GM23248 (cell line): ENCODE measurements at regions not wholly inside any gene's neighbourhood (a gene's known extent, or its start where the extent isn't known, plus 50 kb on each side); places are given as distances from the start of the nearest gene placed in this dataset.

Experiments used
- DNase-seq: peaks from one replicate; pipeline ENCODE4 v3.0.0-alpha.2; 2015
- H2AFZ ChIP-seq: fragments of 200-600 bp; sonication (generic); 2 replicates; pipeline ENCODE4 v1.6.1; 2016; ENCODE audit warnings: antibody characterized with exemption
- H3F3A ChIP-seq: fragments of 200-600 bp; sonication (generic); 2 replicates; pipeline ENCODE4 v1.6.1; 2016; ENCODE audit warnings: mild to moderate bottlenecking, antibody characterized with exemption, mixed run types; ENCODE audit not compliant: insufficient read depth
- H3K27ac ChIP-seq: fragments of 200-600 bp; sonication (generic); 2 replicates; pipeline ENCODE4 v1.5.1; 2016; ENCODE audit warnings: mild to moderate bottlenecking
- H3K27me3 ChIP-seq: fragments of 200-600 bp; sonication (generic); replicated peaks from 2 replicates; pipeline ENCODE4 v1.6.1; 2016; ENCODE audit warnings: mild to moderate bottlenecking; ENCODE audit not compliant: insufficient read depth
- H3K36me3 ChIP-seq: fragments of 200-600 bp; sonication (generic); 2 replicates; pipeline ENCODE4 v1.6.1; 2016; ENCODE audit warnings: low read depth, mild to moderate bottlenecking
- H3K4me1 ChIP-seq: fragments of 200-600 bp; sonication (generic); 2 replicates; pipeline ENCODE4 v1.6.1; 2016; ENCODE audit warnings: mild to moderate bottlenecking; ENCODE audit not compliant: insufficient read depth
- H3K4me2 ChIP-seq: fragments of 200-600 bp; sonication (generic); one replicate; pipeline ENCODE4 v1.6.1; 2016; ENCODE audit warnings: mild to moderate bottlenecking; ENCODE audit not compliant: unreplicated experiment
- H3K4me3 ChIP-seq: fragments of 200-600 bp; sonication (generic); 2 replicates; pipeline ENCODE4 v1.5.1; 2016; ENCODE audit warnings: mild to moderate bottlenecking
- H3K79me2 ChIP-seq: fragments of 200-600 bp; sonication (generic); 2 replicates; pipeline ENCODE4 v1.6.1; 2016; ENCODE audit warnings: mild to moderate bottlenecking; ENCODE audit not compliant: insufficient read depth
- H3K9ac ChIP-seq: fragments of 200-600 bp; sonication (generic); 2 replicates; pipeline ENCODE4 v1.6.1; 2016; ENCODE audit warnings: mild to moderate bottlenecking
- H3K9me2 ChIP-seq: fragments of 200-600 bp; sonication (generic); 2 replicates; pipeline ENCODE4 v1.6.1; 2016; ENCODE audit warnings: mixed run types, mild to moderate bottlenecking, moderate library complexity; ENCODE audit not compliant: insufficient read depth
- H3K9me3 ChIP-seq: fragments of 200-600 bp; sonication (generic); one replicate; pipeline ENCODE4 v1.6.1; 2017; ENCODE audit warnings: low read depth
- H4K20me1 ChIP-seq: fragments of 200-600 bp; sonication (generic); 2 replicates; pipeline ENCODE4 v1.6.0; 2016; ENCODE audit not compliant: insufficient read depth
- EZH2 ChIP-seq: fragments of 200-600 bp; sonication (generic); IDR thresholded peaks from 2 replicates; pipeline ENCODE4 v1.6.1; 2018; ENCODE audit warnings: antibody characterized with exemption, mild to moderate bottlenecking; ENCODE audit not compliant: insufficient read depth, poor library complexity, severe bottlenecking
- EZH2phosphoT487 ChIP-seq: fragments of 200-600 bp; sonication (generic); IDR thresholded peaks from 2 replicates; pipeline ENCODE4 v1.6.1; 2018; ENCODE audit warnings: antibody characterized with exemption, moderate library complexity, mild to moderate bottlenecking, low read depth; ENCODE audit not compliant: insufficient read depth
- WGBS, 2 experiments: methylation state at CpG; one replicate each; pipeline ENCODE4 v1.1.6; 2015 to 2017; ENCODE audit warnings: low lambda C conversion rate in 2 of 2, low coverage in 1 of 2; ENCODE audit errors: missing lambda C conversion rate in 2 of 2; 5-methylcytosine and 5-hydroxymethylcytosine counted together
- in situ Hi-C: fragments of 300-500 bp; cut with MboI; formaldehyde crosslinking; loops from 2 replicates; pipeline ENCODE4 v1.15.0; 2020

GRCh38 chr12:43148691-43149090 lies 403.3 kb downstream of the ADAMTS20 start:
- H3K27ac ChIP-seq: no peak overlapping the region
- peak; percentile 22 for DNase-seq
- in situ Hi-C loops: no loop called here
- H3K27me3 ChIP-seq: no peaks in the 10 kb centered on the region
- TF ChIP-seq EZH2phosphoT487 (no peak), EZH2 (no peak)
- no peaks in the 10 kb centered on the region for H3K36me3 ChIP-seq
- no peaks in the 10 kb centered on the region for H3K9me3 ChIP-seq
- no peak overlapping the region for H3K4me2 ChIP-seq
- WGBS, 2 experiments: 94 to 95% methylated on average over 2 of the region's 2 CpGs
- no peaks in the 10 kb centered on the region for H4K20me1 ChIP-seq
- H3K4me3 ChIP-seq: no peak overlapping the region
- no peak overlapping the region for H3K9ac ChIP-seq
- H3K4me1 ChIP-seq: peaks cover 39% of the 10 kb centered on the region
- H2AFZ ChIP-seq: no peak overlapping the region
- H3F3A ChIP-seq: peaks cover 20% of the 10 kb centered on the region
- H3K9me2 ChIP-seq: no peaks in the 10 kb centered on the region
- no peaks in the 10 kb centered on the region for H3K79me2 ChIP-seq

DNA sequence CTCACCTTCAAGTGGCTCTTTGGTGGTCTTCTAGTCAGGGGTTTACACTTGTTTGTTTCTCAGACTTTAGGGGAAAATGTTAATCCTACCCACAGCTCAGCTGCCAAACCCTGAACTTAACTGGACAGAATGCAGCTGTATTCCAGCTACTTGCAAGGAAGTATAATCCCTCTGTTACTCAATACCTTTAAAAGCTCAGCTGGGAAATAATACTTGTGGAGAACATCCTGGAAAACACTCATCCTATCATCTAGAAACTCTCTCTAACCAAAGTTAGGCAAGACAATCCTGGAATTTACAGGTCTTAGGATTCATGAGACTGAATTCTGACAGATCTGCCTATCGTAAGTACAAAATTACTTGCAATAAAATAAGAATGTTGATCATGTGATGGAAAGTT lies 404.1 kb downstream of the ADAMTS20 start:
- no peaks in the 10 kb centered on the region for H3K9me2 ChIP-seq
- H3K4me2 ChIP-seq: no peak overlapping the region
- no peak overlapping the region for H2AFZ ChIP-seq
- in situ Hi-C loops: no loop called here
- H3K9ac ChIP-seq: no peak overlapping the region
- no peak for TF ChIP-seq EZH2phosphoT487
- TF ChIP-seq EZH2: no peak
- H3F3A ChIP-seq: peaks cover 20% of the 10 kb centered on the region
- no peaks in the 10 kb centered on the region for H3K36me3 ChIP-seq
- no peak overlapping the region for H3K27ac ChIP-seq
- H4K20me1 ChIP-seq: no peaks in the 10 kb centered on the region
- H3K4me3 ChIP-seq: no peak overlapping the region
- no peaks in the 10 kb centered on the region for H3K79me2 ChIP-seq
- peak; percentile 5 for DNase-seq
- 95 to 100% methylated on average over 1 of the region's 1 CpG for WGBS, 2 experiments
- H3K4me1 ChIP-seq: peaks cover 39% of the 10 kb centered on the region
- H3K27me3 ChIP-seq: no peaks in the 10 kb centered on the region
- no peaks in the 10 kb centered on the region for H3K9me3 ChIP-seq

DNA sequence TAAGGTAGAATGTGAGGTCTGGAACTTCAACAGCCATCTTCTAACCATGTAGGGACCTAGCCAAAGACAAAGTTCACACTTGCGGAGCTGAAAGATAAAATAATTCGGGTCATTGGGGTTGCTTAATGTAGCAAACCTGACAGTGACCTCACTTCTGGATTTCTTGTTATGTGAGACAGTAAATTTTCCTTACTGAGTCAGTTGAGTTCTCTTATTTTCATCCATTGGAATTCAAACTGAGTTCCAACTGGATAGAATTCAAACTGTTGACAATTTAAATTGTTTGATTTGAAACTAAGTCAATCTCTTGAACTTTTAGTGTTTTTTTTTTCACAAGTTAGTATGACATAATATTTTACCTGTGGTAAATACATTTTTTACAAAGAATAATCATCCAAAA lies 406.5 kb downstream of the ADAMTS20 start:
- Histone ChIP-seq H3K36me3 (no peaks in the 10 kb centered on the region), H3K4me3 (no peak overlapping the region), H3K27ac (no peak overlapping the region), H3K9ac (no peak overlapping the region), H3K4me1 (peaks cover 22% of the 10 kb centered on the region), H3K79me2 (no peaks in the 10 kb centered on the region), H4K20me1 (no peaks in the 10 kb centered on the region), H3K9me2 (no peaks in the 10 kb centered on the region), H3K27me3 (no peaks in the 10 kb centered on the region), H3F3A (peaks cover 3% of the 10 kb centered on the region), H3K4me2 (no peak overlapping the region), H3K9me3 (no peaks in the 10 kb centered on the region), H2AFZ (no peak overlapping the region)
- TF ChIP-seq EZH2phosphoT487 (no peak), EZH2 (no peak)
- peak; percentile 30 for DNase-seq
- in situ Hi-C loops: no loop called here
- 34 to 48% methylated on average over 2 of the region's 2 CpGs for WGBS, 2 experiments

GRCh38 chr12:43143278-43143677 lies 408.7 kb downstream of the ADAMTS20 start:
- DNase-seq: no peak
- H3K9me3 ChIP-seq: no peaks in the 10 kb centered on the region
- no peak overlapping the region for H2AFZ ChIP-seq
- H3K27me3 ChIP-seq: no peaks in the 10 kb centered on the region
- no peak overlapping the region for H3K4me2 ChIP-seq
- H4K20me1 ChIP-seq: no peaks in the 10 kb centered on the region
- H3F3A ChIP-seq: no peaks in the 10 kb centered on the region
- H3K9ac ChIP-seq: no peak overlapping the region
- no peak for TF ChIP-seq EZH2
- TF ChIP-seq EZH2phosphoT487: no peak
- no peaks in the 10 kb centered on the region for H3K36me3 ChIP-seq
- in situ Hi-C loops: no loop called here
- no peaks in the 10 kb centered on the region for H3K9me2 ChIP-seq
- no peaks in the 10 kb centered on the region for H3K79me2 ChIP-seq
- no peak overlapping the region for H3K27ac ChIP-seq
- no peak overlapping the region for H3K4me3 ChIP-seq
- H3K4me1 ChIP-seq: peaks cover 9% of the 10 kb centered on the region; the same call in 1 of the 2 replicates

GRCh38 chr12:43132291-43132690 lies 419.7 kb downstream of the ADAMTS20 start:
- Histone ChIP-seq H2AFZ (no peak overlapping the region), H3K9me3 (no peaks in the 10 kb centered on the region), H3K9me2 (0 out of 2 replicates have a peak, but pooled peaks cover 3% of the 10 kb centered on the region), H3K79me2 (no peaks in the 10 kb centered on the region), H3F3A (no peaks in the 10 kb centered on the region), H3K4me2 (no peak overlapping the region), H3K27ac (no peak overlapping the region), H3K4me3 (no peak overlapping the region), H3K9ac (no peak overlapping the region), H4K20me1 (no peaks in the 10 kb centered on the region), H3K27me3 (no peaks in the 10 kb centered on the region), H3K36me3 (no peaks in the 10 kb centered on the region; the same call in 1 of the 2 replicates), H3K4me1 (no peaks in the 10 kb centered on the region)
- no peak for DNase-seq
- in situ Hi-C loops: no loop called here
- TF ChIP-seq EZH2: no peak
- TF ChIP-seq EZH2phosphoT487: no peak
- 90% methylated on average over 1 of the region's 1 CpG for WGBS, 2 experiments
